ENCODE measurements at regions not wholly inside any gene's neighbourhood (a gene's known extent, or its start where the extent isn't known, plus 50 kb on each side); places are given as distances from the start of the nearest gene placed in this dataset.

- no peak overlapping the region for H3K27ac Mint-ChIP-seq
- H3K4me3 Mint-ChIP-seq = no peak overlapping the region
- ATAC-seq (ENCODE audit: poor library complexity) (peak; percentile 34), DNase-seq (no peak)
- ChIA-PET CTCF (no interaction called here), POLR2A (no interaction called here)
- H3K9me3 Mint-ChIP-seq = no peaks in the 10 kb centered on the region
- no peaks in the 10 kb centered on the region for H3K36me3 ChIP-seq (ENCODE audit: insufficient read depth, low read length)
- H3K4me3 ChIP-seq (ENCODE audit: low read length) = no peak overlapping the region
- peaks cover 11% of the 10 kb centered on the region for H3K4me1 Mint-ChIP-seq (ENCODE audit: low read depth)
- no peaks in the 10 kb centered on the region for H3K36me3 Mint-ChIP-seq (ENCODE audit: low read depth)
- H3K9me3 ChIP-seq (ENCODE audit: control insufficient read depth in 1 of 2, insufficient read depth in 1 of 2, low read length in 2 of 2) = no peaks in the 10 kb centered on the region
- no peak for TF ChIP-seq CTCF (IDR thresholded peaks at IDR 0.05)
- no peaks in the 10 kb centered on the region for H3K27me3 ChIP-seq (ENCODE audit: control insufficient read depth in 1 of 2, insufficient read depth in 2 of 2, low read length in 2 of 2)
- intact Hi-C loops (cut with DNase I, micrococcal nuclease) = no loop called here
- H3K27me3 Mint-ChIP-seq = no peaks in the 10 kb centered on the region
- H3K27ac ChIP-seq (ENCODE audit: low read depth in 1 of 2, low read length in 2 of 2) = no peak overlapping the region
- H3K4me1 ChIP-seq (ENCODE audit: insufficient read depth, low read length) = peaks cover 2% of the 10 kb centered on the region
Observed at GRCh38 chr6:150720774-150721233, 121.1 kb downstream of the PLEKHG1 start.

GRCh38 chr6:150721418-150722266 lies 122.0 kb downstream of the PLEKHG1 start:
- intact Hi-C loops (cut with DNase I, micrococcal nuclease) = no loop called here
- Mint-ChIP-seq H3K4me1 (ENCODE audit: low read depth) (peaks cover 11% of the 10 kb centered on the region), H3K27me3 (no peaks in the 10 kb centered on the region), H3K9me3 (no peaks in the 10 kb centered on the region), H3K36me3 (ENCODE audit: low read depth) (no peaks in the 10 kb centered on the region), H3K4me3 (no peak overlapping the region), H3K27ac (no peak overlapping the region)
- TF ChIP-seq CTCF (IDR thresholded peaks at IDR 0.05) = no peak
- Histone ChIP-seq H3K4me1 (ENCODE audit: insufficient read depth, low read length) (peaks cover 2% of the 10 kb centered on the region), H3K9me3 (ENCODE audit: control insufficient read depth in 1 of 2, insufficient read depth in 1 of 2, low read length in 2 of 2) (no peaks in the 10 kb centered on the region), H3K27me3 (ENCODE audit: control insufficient read depth in 1 of 2, insufficient read depth in 2 of 2, low read length in 2 of 2) (no peaks in the 10 kb centered on the region), H3K27ac (ENCODE audit: low read depth in 1 of 2, low read length in 2 of 2) (no peak overlapping the region), H3K36me3 (ENCODE audit: insufficient read depth, low read length) (no peaks in the 10 kb centered on the region), H3K4me3 (ENCODE audit: low read length) (no peak overlapping the region)
- CTCF ChIA-PET = no interaction called here
- no peak for DNase-seq
- no peak for ATAC-seq (ENCODE audit: poor library complexity)
- POLR2A ChIA-PET = no interaction called here

- intact Hi-C loops (cut with DNase I, micrococcal nuclease) = no loop called here
- no peak for DNase-seq
- Mint-ChIP-seq H3K9me3 (no peaks in the 10 kb centered on the region), H3K4me3 (no peak overlapping the region), H3K27me3 (no peaks in the 10 kb centered on the region), H3K36me3 (ENCODE audit: low read depth) (no peaks in the 10 kb centered on the region), H3K27ac (no peak overlapping the region), H3K4me1 (ENCODE audit: low read depth) (peaks cover 11% of the 10 kb centered on the region)
- TF ChIP-seq CTCF (IDR thresholded peaks at IDR 0.05) = no peak
- no peak overlapping the region for H3K4me3 ChIP-seq (ENCODE audit: low read length)
- no peaks in the 10 kb centered on the region for H3K36me3 ChIP-seq (ENCODE audit: insufficient read depth, low read length)
- H3K27ac ChIP-seq (ENCODE audit: low read depth in 1 of 2, low read length in 2 of 2) = no peak overlapping the region
- peaks cover 2% of the 10 kb centered on the region for H3K4me1 ChIP-seq (ENCODE audit: insufficient read depth, low read length)
- no peaks in the 10 kb centered on the region for H3K27me3 ChIP-seq (ENCODE audit: control insufficient read depth in 1 of 2, insufficient read depth in 2 of 2, low read length in 2 of 2)
- ATAC-seq (ENCODE audit: poor library complexity) = no peak
- H3K9me3 ChIP-seq (ENCODE audit: control insufficient read depth in 1 of 2, insufficient read depth in 1 of 2, low read length in 2 of 2) = no peaks in the 10 kb centered on the region
- ChIA-PET CTCF (no interaction called here), POLR2A (no interaction called here)
Observed at GRCh38 chr6:150722614-150723344, 123.1 kb downstream of the PLEKHG1 start.
